ENCODE measurements at regions not wholly inside any gene's neighbourhood (a gene's known extent, or its start where the extent isn't known, plus 50 kb on each side); places are given as distances from the start of the nearest gene placed in this dataset.
"Not testable (repeated sequence)": the region's sequence is repeated elsewhere in the genome, so short reads cannot be mapped to it uniquely, and the experiment has no call there.

GRCh38 chr18:7178568-7178967 is 52.3 kb upstream of the LRRC30 start:
- not testable (repeated sequence) for DNase-seq

DNA sequence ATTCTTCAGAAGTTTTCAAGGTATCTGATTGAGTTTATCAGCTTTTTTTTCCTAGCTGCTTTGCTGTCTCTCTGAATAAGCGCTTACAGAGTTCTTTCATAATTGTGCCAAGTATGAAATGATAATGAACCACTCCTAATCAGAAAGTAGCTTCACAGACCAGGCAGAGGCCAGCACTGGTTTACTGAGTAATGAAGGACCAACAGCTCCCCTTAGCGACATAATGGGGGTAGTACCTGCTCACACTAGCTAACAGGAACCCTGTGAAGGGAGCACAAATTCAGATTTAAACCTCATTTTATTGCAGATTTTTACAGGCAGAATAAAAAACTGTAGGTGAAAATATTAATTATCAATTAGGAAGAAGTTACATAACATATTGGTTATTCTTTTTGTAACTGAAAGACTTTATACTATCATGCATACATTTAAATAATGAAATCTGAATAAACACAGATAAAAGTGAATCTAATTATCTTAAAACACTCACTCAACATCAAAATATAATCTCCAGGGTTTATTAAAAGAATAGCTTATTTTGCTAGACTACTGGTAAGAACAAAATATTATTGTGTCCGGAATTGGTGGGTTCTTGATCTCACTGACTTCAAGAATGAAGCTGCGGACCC is 53.7 kb upstream of the LRRC30 start:
- DNase-seq, result peak; percentile 1

DNA sequence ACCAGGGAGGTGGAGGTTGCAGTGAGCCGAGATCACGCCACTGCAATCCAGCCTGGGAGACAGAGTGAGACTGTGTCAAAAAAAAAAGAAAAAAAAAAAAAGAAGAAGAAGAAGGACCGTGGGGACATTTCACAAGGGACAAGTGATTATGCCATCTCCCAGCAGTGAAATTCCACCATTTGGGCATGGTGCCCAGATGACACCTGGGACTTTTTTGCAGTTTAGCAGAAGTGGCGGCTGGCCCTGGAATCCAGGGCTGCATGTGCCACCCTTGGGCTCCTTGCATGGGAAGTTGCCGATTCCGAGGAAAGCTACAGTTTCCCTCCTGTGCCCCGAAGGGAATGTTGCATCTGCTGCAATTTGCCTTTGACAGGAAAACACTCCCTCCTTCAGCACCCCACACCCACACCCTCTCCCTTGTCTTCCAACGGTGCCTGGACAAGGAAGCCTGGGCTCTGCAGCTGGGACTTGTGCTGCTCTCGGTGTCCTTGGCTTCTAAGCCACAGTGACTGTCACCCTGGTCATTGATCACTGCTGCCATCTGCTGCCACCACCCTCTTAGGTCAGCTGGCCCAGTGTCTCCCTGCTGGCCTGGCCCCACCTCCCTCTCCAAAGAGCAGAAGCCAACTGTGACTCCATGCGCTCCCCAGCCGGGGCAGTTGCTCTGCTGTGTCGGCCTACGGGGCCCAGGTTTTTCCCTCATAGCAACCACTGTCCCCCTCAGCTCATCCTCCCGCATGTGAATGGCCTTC is 56.4 kb upstream of the LRRC30 start:
- DNase-seq, result no peak

DNA sequence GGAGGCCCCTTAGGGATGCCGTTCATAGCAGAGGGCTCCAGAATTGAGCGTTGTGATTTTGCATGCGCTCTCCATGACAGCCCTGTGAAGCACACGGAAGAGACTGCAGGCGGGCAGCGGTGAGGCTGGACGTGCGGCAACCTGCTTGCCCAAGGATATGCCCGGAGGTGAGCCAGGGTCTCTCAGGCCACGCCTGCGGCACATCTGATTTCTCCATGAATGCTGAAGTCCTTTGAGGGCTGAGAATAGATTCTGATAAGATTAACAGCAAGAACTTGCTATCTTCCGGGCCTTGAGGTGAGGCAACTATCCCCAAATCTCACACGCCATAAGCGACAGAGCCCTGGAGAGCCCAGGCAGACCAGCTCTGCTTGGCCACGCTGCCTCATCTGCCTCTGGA is 55.6 kb upstream of the LAMA1 start:
- no peak for DNase-seq

DNA sequence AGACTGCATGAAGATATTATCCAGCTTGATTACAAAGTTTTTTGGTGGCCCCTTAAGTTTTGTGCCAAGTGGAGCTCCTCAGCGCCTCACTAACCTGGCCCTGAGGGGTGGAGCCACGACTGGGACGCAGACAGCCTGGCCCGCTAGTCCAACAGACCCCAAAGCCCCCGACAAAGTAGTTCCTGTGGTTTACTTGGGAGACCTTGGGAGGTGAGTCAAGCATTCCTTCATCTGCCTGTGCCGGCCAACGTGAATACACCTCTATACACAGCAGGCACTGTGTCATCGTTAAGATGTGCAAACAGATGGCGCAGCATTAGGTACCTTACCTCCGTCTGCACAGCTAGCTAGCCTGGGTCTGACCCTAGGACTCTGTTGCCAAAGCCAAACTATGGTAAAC is 55.0 kb upstream of the LAMA1 start:
- DNase-seq, result no peak

DNA sequence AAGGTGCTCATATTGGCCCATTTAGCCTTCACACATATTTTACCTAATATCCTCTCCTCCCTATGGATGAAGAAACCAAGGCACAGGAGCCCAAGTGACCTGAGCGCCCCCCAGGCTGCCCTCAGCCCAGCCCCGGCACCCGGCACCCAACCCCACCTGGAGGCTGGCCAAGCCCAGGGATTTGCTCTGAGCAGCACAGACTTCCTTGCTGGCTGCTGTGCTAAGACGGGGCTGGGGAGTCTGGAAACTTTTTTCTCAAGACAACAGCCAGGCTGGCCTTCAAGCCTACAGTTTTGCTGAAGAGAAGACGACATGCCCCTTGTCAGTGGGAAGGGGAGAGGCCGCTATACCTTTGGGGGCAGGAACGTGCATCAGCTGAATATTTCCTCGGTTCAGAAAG is 52.7 kb upstream of the LAMA1 start:
- no peak for DNase-seq

- no peak for DNase-seq
Observed at GRCh38 chr18:7169601-7170000, 52.0 kb upstream of the LAMA1 start.

- no peak for DNase-seq
Observed at GRCh38 chr18:7168408-7168807, 50.8 kb upstream of the LAMA1 start.

All from NCI-H1105 (cell line).